ENCODE measurements at regions not wholly inside any gene's neighbourhood (a gene's known extent, or its start where the extent isn't known, plus 50 kb on each side); places are given as distances from the start of the nearest gene placed in this dataset.

DNA sequence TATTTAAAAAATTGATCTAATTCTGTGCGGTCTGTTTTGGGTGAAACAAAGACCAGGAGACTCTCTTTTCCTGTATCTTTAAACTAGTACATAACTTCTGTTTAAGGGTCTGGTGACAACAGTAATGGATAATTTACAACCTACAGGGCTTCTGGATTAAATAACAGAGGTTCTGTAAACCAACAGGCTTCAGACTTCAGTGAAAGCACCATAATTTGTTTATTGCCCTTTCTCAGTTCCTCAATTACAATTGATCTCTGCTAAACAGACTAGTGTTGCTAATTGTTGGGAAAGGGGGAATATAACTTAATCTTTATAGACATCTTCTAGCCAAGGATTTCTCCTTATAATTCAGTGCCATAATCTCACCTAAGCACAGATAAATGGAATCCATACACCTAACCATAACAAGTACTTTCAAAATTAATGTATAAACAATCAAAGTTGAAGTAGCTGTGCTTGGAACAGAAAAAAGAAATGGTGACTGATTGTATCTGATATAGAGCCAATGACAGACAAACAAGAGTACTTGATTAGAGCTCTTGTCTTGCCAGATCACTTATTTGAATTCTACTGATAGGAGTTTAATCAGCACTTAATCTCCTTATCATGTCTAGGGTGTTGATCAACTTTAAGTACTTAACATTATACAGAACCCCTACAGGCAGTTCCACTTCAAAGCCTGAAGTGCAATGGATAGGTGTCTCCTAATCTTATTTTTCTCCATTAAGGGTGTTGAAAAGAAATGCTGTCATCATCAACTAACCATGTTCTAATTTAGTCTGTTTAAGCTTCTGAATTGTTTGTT lies 536.0 kb downstream of the NR2F1-AS1 start:
- H3K9ac ChIP-seq (ENCODE audit: low read length): no peak overlapping the region
- H3K4me3 ChIP-seq (ENCODE audit: low read length): no peak overlapping the region
- H3K9me3 ChIP-seq (ENCODE audit: low read length): no peaks in the 10 kb centered on the region

DNA sequence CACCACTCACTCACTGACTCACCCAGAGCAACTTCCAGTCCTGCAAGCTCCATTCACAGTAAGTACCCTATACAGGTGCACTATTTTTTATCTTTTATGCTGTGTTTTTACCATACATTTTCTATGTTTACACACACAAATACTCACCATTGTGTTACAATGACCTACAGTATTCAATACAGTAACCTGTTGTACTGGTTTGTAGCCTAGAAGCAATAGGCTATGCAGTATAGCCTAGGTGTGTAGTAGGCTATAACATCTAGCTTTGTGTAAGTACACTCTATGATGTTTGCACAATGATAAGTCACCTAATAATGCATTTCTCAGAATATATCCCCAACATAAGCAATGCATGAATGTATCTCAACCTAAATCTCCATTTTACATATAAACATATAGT lies 541.1 kb downstream of the NR2F1-AS1 start:
- no peak overlapping the region for H3K4me3 ChIP-seq (ENCODE audit: low read length)
- H3K9me2 ChIP-seq (ENCODE audit: insufficient read depth, low read length): no peaks in the 10 kb centered on the region
- H3K9ac ChIP-seq (ENCODE audit: low read length): no peak overlapping the region
- no peak overlapping the region for H3K4me2 ChIP-seq (ENCODE audit: low read length)
- no peaks in the 10 kb centered on the region for H4K20me1 ChIP-seq (ENCODE audit: insufficient read depth)
- H3K79me2 ChIP-seq (replicated peaks; ENCODE audit: insufficient read depth, low read length): no peaks in the 10 kb centered on the region
- no peaks in the 10 kb centered on the region for H3K9me3 ChIP-seq (ENCODE audit: low read length)
- H3F3A ChIP-seq (ENCODE audit: insufficient read depth, low read length, poor library complexity, severe bottlenecking): no peaks in the 10 kb centered on the region
- H3K27me3 ChIP-seq (ENCODE audit: insufficient read depth, low read depth, low read length): no peaks in the 10 kb centered on the region
- H3K27ac ChIP-seq (ENCODE audit: low read length): no peak overlapping the region
- no peak overlapping the region for H2AFZ ChIP-seq (ENCODE audit: low read depth, low read length)
- H3K36me3 ChIP-seq (ENCODE audit: insufficient read depth, low read length): no peaks in the 10 kb centered on the region
- TF ChIP-seq EP300 (conservative IDR thresholded peaks at IDR 0.05; ENCODE audit: poor library complexity, severe bottlenecking): no peak
- TF ChIP-seq RAD21 (conservative IDR thresholded peaks at IDR 0.05): no peak
- TF ChIP-seq, protein P1, sequence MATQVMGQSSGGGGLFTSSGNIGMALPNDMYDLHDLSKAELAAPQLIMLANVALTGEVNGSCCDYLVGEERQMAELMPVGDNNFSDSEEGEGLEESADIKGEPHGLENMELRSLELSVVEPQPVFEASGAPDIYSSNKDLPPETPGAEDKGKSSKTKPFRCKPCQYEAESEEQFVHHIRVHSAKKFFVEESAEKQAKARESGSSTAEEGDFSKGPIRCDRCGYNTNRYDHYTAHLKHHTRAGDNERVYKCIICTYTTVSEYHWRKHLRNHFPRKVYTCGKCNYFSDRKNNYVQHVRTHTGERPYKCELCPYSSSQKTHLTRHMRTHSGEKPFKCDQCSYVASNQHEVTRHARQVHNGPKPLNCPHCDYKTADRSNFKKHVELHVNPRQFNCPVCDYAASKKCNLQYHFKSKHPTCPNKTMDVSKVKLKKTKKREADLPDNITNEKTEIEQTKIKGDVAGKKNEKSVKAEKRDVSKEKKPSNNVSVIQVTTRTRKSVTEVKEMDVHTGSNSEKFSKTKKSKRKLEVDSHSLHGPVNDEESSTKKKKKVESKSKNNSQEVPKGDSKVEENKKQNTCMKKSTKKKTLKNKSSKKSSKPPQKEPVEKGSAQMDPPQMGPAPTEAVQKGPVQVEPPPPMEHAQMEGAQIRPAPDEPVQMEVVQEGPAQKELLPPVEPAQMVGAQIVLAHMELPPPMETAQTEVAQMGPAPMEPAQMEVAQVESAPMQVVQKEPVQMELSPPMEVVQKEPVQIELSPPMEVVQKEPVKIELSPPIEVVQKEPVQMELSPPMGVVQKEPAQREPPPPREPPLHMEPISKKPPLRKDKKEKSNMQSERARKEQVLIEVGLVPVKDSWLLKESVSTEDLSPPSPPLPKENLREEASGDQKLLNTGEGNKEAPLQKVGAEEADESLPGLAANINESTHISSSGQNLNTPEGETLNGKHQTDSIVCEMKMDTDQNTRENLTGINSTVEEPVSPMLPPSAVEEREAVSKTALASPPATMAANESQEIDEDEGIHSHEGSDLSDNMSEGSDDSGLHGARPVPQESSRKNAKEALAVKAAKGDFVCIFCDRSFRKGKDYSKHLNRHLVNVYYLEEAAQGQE (IDR thresholded peaks at IDR 0.05; ENCODE audit: borderline replicate concordance): no peak
- no peak for TF ChIP-seq TAF1 (IDR thresholded peaks at IDR 0.05; ENCODE audit: low read depth)
- TF ChIP-seq POLR2AphosphoS5 (IDR thresholded peaks at IDR 0.05): no peak
- TF ChIP-seq EZH2 (IDR thresholded peaks at IDR 0.05; ENCODE audit: borderline replicate concordance, insufficient read depth, low read length, poor library complexity, severe bottlenecking): no peak
- no peak for TF ChIP-seq MXI1 (conservative IDR thresholded peaks at IDR 0.05; ENCODE audit: poor library complexity, severe bottlenecking)
- TF ChIP-seq SMC3 (conservative IDR thresholded peaks at IDR 0.05; ENCODE audit: poor library complexity): no peak
- TF ChIP-seq, protein P2, sequence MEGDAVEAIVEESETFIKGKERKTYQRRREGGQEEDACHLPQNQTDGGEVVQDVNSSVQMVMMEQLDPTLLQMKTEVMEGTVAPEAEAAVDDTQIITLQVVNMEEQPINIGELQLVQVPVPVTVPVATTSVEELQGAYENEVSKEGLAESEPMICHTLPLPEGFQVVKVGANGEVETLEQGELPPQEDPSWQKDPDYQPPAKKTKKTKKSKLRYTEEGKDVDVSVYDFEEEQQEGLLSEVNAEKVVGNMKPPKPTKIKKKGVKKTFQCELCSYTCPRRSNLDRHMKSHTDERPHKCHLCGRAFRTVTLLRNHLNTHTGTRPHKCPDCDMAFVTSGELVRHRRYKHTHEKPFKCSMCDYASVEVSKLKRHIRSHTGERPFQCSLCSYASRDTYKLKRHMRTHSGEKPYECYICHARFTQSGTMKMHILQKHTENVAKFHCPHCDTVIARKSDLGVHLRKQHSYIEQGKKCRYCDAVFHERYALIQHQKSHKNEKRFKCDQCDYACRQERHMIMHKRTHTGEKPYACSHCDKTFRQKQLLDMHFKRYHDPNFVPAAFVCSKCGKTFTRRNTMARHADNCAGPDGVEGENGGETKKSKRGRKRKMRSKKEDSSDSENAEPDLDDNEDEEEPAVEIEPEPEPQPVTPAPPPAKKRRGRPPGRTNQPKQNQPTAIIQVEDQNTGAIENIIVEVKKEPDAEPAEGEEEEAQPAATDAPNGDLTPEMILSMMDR (IDR thresholded peaks at IDR 0.05; ENCODE audit: poor library complexity, severe bottlenecking): no peak

More for the DNA sequence above, 536.0 kb downstream of the NR2F1-AS1 start:
- no peaks in the 10 kb centered on the region for H3K79me2 ChIP-seq (replicated peaks; ENCODE audit: insufficient read depth, low read length)
- no peak overlapping the region for H3K4me2 ChIP-seq (ENCODE audit: low read length)
- no peaks in the 10 kb centered on the region for H3K36me3 ChIP-seq (ENCODE audit: insufficient read depth, low read length)
- H3K9me2 ChIP-seq (ENCODE audit: insufficient read depth, low read length): no peaks in the 10 kb centered on the region
- no peaks in the 10 kb centered on the region for H3F3A ChIP-seq (ENCODE audit: insufficient read depth, low read length, poor library complexity, severe bottlenecking)
- H3K27ac ChIP-seq (ENCODE audit: low read length): no peak overlapping the region
- H2AFZ ChIP-seq (ENCODE audit: low read depth, low read length): no peak overlapping the region
- H4K20me1 ChIP-seq (ENCODE audit: insufficient read depth): no peaks in the 10 kb centered on the region
- TF ChIP-seq POLR2AphosphoS5 (IDR thresholded peaks at IDR 0.05): no peak
- no peak for TF ChIP-seq EZH2 (IDR thresholded peaks at IDR 0.05; ENCODE audit: borderline replicate concordance, insufficient read depth, low read length, poor library complexity, severe bottlenecking)
- TF ChIP-seq MXI1 (conservative IDR thresholded peaks at IDR 0.05; ENCODE audit: poor library complexity, severe bottlenecking): no peak
- TF ChIP-seq EP300 (conservative IDR thresholded peaks at IDR 0.05; ENCODE audit: poor library complexity, severe bottlenecking): no peak
- no peaks in the 10 kb centered on the region for H3K27me3 ChIP-seq (ENCODE audit: insufficient read depth, low read depth, low read length)
